SU-DHL-6 (cell line): ENCODE measurements at regions not wholly inside any gene's neighbourhood (a gene's known extent, or its start where the extent isn't known, plus 50 kb on each side); places are given as distances from the start of the nearest gene placed in this dataset.

ENCODE experiments used
- H2AFZ ChIP-seq: fragments of 200-600 bp; sonication (generic); 2 replicates; pipeline ENCODE4 v1.6.1; 2014; ENCODE audit warnings: low read depth, mild to moderate bottlenecking, moderate library complexity, mixed read lengths, antibody characterized with exemption, low read length; ENCODE audit not compliant: severe bottlenecking
- H3F3A ChIP-seq: fragments of 200-600 bp; shearing (Covaris generic); 2 replicates; pipeline ENCODE4 v1.6.0; 2016; ENCODE audit warnings: antibody characterized with exemption, mild to moderate bottlenecking; ENCODE audit not compliant: insufficient read depth
- H3K27ac ChIP-seq: fragments of 200-600 bp; sonication (generic); 2 replicates; pipeline ENCODE4 v1.5.1; 2016; ENCODE audit warnings: low read depth, mild to moderate bottlenecking, low read length, moderate library complexity, mixed read lengths
- H3K27me3 ChIP-seq: fragments of 200-600 bp; sonication (generic), shearing (Covaris generic); 2 replicates; pipeline ENCODE4 v1.6.0; 2014; ENCODE audit warnings: mild to moderate bottlenecking, low read length
- H3K36me3 ChIP-seq: fragments of 200-600 bp; sonication (generic); 2 replicates; pipeline ENCODE4 v1.6.1; 2014; ENCODE audit warnings: mild to moderate bottlenecking, low read length, mixed read lengths
- H3K4me2 ChIP-seq: fragments of 300-600, 200-600 bp; shearing (Covaris generic), sonication (generic); 2 replicates; pipeline ENCODE4 v1.6.0; 2014; ENCODE audit warnings: low read length, low read depth, mild to moderate bottlenecking; ENCODE audit not compliant: poor library complexity, severe bottlenecking
- H3K4me3 ChIP-seq: fragments of 200-600 bp; sonication (generic); 2 replicates; pipeline ENCODE4 v1.5.1; 2014; ENCODE audit warnings: antibody characterized with exemption, low read length, mild to moderate bottlenecking, mixed read lengths; ENCODE audit not compliant: insufficient read depth, poor library complexity, severe bottlenecking
- H3K79me2 ChIP-seq: fragments of 200-600 bp; sonication (generic); 2 replicates; pipeline ENCODE4 v1.6.1; 2014; ENCODE audit warnings: mild to moderate bottlenecking, low read length, moderate library complexity; ENCODE audit not compliant: insufficient read depth
- H3K9ac ChIP-seq: fragments of 200-600 bp; sonication (generic); 2 replicates; pipeline ENCODE4 v1.7.0; 2014; ENCODE audit warnings: mild to moderate bottlenecking, low read length
- H3K9me2 ChIP-seq: fragments of 200-600 bp; sonication (generic); replicated peaks from 2 replicates; pipeline ENCODE4 v1.6.1; 2014; ENCODE audit warnings: low read length; ENCODE audit not compliant: insufficient read depth
- H3K9me3 ChIP-seq: fragments of 200-600 bp; sonication (generic); 2 replicates; pipeline ENCODE4 v1.6.1; 2014; ENCODE audit warnings: low read length, mixed read lengths; ENCODE audit not compliant: insufficient read depth
- H4K20me1 ChIP-seq: fragments of 200-600 bp; sonication (generic); 2 replicates; pipeline ENCODE4 v1.6.1; 2014; ENCODE audit warnings: low read depth, mild to moderate bottlenecking, antibody characterized with exemption, low read length, moderate library complexity, mixed read lengths
- CTCF ChIP-seq: fragments of 200-600 bp; sonication (generic); IDR thresholded peaks from one replicate; pipeline ENCODE4 v1.5.1; 2017; ENCODE audit warnings: antibody characterized with exemption, mild to moderate bottlenecking, low read length, moderate library complexity; ENCODE audit not compliant: insufficient read depth, poor library complexity, severe bottlenecking
- EZH2phosphoT487 ChIP-seq: fragments of 200-600 bp; sonication (generic), shearing (Covaris generic); conservative IDR thresholded peaks from 2 replicates; pipeline ENCODE4 v1.6.1; 2018; ENCODE audit warnings: mild to moderate bottlenecking, antibody characterized with exemption, low read length, moderate library complexity, mixed read lengths

GRCh38 chr18:42588786-42589185 lies 526.7 kb downstream of the RIT2 start:
- Histone ChIP-seq H3K79me2 (no peaks in the 10 kb centered on the region), H3K27ac (no peak overlapping the region), H3K9me2 (no peaks in the 10 kb centered on the region), H3K9ac (no peak overlapping the region), H3K27me3 (no peaks in the 10 kb centered on the region), H3K4me3 (no peak overlapping the region), H4K20me1 (no peaks in the 10 kb centered on the region), H3F3A (no peaks in the 10 kb centered on the region), H2AFZ (no peak overlapping the region), H3K9me3 (no peaks in the 10 kb centered on the region), H3K36me3 (no peaks in the 10 kb centered on the region), H3K4me2 (no peak overlapping the region)
- TF ChIP-seq CTCF (no peak), EZH2phosphoT487 (no peak)

- no peaks in the 10 kb centered on the region for H3K27me3 ChIP-seq
- no peak overlapping the region for H3K4me2 ChIP-seq
- no peaks in the 10 kb centered on the region for H3K79me2 ChIP-seq
- no peak overlapping the region for H3K4me3 ChIP-seq
- TF ChIP-seq EZH2phosphoT487: no peak
- TF ChIP-seq CTCF: no peak
- no peak overlapping the region for H2AFZ ChIP-seq
- H3F3A ChIP-seq: no peaks in the 10 kb centered on the region
- no peaks in the 10 kb centered on the region for H3K36me3 ChIP-seq
- H3K27ac ChIP-seq: no peak overlapping the region
- no peaks in the 10 kb centered on the region for H4K20me1 ChIP-seq
- H3K9ac ChIP-seq: no peak overlapping the region
- H3K9me2 ChIP-seq: no peaks in the 10 kb centered on the region
- H3K9me3 ChIP-seq: no peaks in the 10 kb centered on the region
Measured at GRCh38 chr18:42604820-42605219, 510.7 kb downstream of the RIT2 start.

GRCh38 chr18:42606886-42607495 lies 508.5 kb downstream of the RIT2 start:
- Histone ChIP-seq H4K20me1 (no peaks in the 10 kb centered on the region), H3K27me3 (no peaks in the 10 kb centered on the region), H3K4me3 (no peak overlapping the region), H3K9ac (no peak overlapping the region), H3K9me2 (no peaks in the 10 kb centered on the region), H2AFZ (no peak overlapping the region), H3K9me3 (no peaks in the 10 kb centered on the region), H3F3A (no peaks in the 10 kb centered on the region), H3K79me2 (no peaks in the 10 kb centered on the region), H3K36me3 (no peaks in the 10 kb centered on the region), H3K4me2 (no peak overlapping the region), H3K27ac (no peak overlapping the region)
- TF ChIP-seq CTCF (no peak), EZH2phosphoT487 (no peak)
